ENCODE measurements at regions not wholly inside any gene's neighbourhood (a gene's known extent, or its start where the extent isn't known, plus 50 kb on each side); places are given as distances from the start of the nearest gene placed in this dataset.

DNA sequence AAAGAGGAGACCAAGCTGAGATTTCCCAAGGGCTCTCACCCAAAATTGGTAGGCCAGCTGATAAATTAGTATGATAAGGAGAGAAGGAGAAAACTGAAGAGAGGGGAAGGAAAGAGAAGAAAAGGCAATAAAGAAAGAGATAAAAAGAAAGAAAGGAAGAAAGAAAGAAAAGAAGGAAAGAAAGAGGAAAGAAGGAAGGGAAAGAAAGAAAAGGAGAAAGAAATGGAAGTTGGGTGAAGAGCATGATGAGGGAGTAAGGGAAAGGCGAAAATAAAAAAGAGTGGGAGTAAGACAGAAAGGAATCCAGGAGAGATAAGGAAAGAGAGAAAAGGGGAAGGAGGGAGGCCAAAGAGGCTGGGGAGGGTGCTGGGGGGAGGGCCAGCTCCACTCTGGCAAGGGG lies 95.4 kb downstream of the MRM1 start:
- DNase-seq = no peak

DNA sequence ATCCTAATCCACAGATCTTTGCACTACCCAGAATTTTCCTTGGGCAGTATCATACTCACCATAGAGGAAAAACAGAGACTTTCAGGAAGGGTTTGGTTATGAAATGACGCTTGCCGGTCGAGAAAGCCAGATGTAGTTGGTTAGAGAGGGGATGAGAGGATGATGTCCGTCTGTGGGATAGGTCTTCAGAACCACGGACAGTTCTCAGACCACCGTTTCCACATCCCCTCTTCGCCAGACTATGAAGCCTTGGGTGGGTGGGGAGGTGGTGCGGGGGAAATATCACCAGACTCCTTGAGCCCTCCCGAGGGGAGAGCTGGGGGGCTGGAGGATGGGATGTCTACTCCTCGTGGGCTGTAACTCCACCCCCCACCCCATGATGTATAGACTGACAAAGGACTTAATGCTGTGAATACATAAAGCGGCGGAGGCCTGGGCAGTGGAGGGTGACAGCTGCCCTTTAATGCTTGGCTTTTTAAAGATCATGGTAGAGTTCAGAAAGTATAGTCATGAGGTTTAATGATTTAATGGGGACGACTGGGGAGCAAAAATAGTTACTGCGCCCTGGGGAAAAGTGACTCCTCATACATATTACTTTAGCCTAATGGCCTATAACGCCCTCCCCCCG lies 96.6 kb downstream of the MRM1 start:
- no peak for DNase-seq

DNA sequence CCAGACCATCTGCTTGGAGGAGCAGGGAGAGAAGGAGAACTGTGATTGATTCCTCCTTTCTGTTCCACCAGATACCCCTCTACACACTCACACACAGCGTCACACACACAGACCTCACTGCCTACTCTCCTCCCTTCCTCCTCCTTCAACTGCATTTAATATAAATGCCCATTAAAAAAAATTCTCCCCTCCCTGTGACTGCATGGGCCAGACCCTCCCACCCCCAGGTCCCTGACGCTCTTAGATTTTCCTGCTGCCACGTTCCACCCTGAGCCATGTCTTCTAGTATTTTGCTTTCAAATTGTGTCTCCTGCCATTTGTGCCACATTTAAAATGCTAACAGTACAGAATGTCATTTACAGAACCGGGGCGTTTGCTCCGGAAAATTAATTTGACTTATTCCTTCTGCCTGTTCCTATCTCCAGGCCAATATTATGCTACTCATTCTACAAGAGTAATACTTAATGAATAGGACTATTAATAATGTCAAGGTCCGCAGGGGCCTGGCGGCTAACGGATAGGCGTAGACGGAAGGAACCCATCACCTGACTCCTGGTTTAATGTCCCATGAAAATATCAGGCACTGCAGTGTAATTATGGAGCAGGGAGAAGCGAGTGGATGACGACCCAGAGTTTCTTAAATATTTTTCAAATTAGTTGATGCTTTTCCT lies 100.2 kb downstream of the MRM1 start:
- no peak for DNase-seq

DNA sequence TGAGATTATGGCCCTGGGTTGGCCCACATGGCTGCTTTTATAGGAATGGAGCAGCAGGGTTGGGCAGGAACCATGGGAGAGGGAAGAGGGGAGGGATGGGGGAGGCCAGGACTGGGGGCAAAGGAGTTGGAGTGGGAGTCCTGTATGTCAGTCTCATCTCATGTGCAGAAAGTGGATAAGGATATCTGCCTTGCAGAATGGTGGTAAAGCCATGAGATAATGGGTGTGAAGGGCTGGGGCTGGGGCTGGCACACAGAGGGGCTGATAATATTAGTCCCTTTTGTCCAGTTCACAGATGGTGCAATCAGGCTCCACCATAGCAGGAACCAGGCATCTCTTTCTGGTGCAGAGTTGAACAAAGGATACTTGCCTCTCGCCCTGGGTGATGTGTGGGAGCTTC lies 101.3 kb downstream of the MRM1 start:
- DNase-seq = no peak

DNA sequence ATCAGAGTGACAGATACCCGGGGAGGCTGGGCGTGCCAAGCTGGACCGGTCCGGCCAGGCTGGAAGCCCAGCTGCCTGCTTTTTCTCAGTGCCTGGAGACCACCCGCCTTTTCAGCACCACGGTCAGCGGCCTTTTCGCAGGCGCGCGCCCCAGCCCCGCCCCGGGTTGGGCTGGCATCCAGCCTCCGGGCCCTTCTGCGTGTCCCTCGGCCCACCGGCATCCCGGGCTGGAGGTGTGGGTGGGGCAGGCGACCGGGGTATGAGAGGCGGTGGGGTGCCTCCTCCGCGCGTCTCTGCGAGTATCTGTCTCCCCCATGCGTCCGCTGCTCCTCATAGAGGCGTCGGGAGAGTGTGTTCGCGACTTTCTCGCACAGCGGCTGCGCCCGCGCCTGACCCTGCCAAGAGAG lies 102.5 kb downstream of the MRM1 start:
- DNase-seq = peak; percentile 48 to 49

DNA sequence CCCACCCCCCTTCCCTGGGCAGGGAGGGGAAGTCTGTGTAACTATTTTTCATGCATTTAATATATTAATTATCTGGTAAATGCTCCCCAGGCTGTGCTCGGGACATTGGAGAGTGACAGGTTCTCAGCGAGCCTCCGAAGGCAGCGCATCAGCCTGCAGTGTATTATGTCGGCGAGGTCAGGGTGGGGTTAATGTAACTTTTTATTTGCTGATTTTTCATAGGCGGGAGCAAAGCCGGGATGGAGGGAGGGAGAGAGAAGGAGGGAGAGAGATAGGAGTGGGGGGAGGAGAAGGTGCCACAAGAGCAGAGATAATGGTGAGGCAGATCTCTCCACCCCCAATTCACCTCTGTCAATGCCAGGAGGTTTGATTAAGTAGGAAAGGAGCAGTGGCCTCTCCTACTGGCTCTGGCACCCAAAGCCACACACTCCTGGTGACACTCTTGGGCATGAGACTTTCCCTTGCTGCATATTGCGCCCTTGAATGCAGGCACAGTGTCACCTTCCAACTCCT lies 104.0 kb downstream of the MRM1 start:
- DNase-seq = no peak

DNA sequence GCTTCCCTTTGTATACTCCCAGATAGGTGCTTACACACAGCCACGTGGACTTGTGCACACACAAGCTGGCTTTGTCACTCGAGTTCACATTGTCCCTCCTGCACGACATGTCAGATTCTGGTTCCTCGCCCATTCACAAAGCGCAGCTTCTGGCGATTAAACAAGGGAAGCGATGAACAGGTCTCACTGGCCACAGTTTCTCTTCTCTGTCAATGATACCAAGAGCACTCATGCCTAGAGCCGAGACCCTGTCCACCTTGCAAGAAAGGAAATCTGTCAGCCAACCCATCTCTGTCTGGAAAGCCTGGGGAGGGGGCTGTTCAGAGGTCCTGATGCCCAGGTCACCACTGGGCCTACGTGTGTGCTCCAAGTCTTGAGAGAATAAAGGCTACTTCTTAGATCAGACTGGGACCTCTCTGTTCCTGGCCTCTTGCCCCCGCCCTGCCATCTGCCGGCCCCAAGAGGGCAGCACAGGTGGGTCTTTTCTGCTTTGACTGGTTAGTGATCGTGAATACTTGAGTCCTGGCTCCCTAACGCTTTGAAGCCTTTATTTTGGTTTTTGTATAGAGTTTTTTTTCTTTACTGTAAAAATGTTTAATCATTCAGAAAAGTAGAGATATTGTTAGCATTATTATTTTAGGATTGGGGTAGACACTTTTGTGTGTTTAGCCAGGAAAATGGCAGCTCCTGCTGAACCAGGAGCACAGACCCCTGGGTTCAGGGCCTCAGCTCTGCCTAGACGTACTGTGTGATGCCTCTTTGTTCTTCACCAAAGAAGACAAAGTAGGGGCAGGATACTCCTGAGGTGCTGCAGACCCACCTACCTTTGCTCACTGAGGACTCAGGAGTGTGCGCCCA lies 104.7 kb downstream of the MRM1 start:
- peak; percentile 35 to 41 for DNase-seq

DNA sequence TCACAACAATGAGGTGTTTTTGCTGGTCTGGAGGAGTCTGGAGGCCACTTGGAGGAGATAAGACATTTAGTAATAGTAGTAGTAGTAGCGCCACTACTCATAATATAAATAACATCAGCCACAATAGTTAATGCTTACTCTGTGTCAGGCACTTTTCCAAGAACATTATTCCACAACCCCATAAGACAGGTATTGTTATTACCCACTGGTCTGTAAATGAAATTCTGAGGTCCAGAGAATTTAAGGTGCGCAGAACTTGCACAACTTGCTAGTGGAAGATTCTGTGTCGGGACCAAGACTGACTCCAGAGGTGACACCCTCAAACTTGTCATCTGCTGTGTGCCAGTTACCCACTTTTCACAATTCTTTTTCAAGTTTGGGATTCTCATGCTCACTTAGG lies 106.5 kb downstream of the MRM1 start:
- no peak for DNase-seq

DNA sequence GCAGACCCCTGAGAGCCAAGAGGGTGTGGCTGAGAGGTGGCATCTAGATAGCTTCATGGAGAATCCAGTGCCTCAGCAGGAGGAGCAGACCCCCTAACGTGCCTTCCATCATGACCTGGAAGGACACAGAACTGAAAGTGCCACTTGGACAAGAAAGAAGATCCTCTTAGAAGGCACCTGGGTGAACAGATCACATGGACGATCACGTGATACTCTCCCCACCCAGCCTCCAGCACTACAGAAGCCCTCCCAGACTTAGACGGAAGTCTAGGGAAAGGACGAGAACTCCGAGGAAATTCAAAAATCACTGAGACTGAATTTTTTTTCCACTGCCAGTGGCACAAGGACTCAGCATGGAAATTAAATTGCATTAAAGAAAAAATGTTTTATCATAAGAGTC lies 113.4 kb downstream of the MRM1 start:
- DNase-seq = no peak

DNA sequence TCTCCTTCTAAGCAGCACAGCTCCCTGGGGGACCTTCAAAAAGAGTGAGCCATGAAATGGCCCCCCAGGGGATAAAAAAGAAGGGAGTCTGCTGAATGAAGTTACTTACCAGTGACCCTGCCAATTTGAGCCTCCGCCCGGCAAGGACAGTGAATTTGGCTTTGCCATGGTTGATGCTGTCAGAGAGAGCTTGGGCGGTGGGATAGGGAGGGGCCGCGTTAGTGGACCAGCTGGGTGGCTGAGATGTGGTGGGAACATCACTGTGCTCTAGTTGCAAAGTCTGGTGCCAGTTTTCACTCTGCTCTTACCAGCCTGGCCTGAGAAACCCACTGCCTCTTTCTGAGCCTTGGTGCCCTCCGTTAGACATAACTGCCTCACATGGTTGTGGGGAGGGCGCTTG lies 114.6 kb downstream of the MRM1 start:
- no peak for DNase-seq

DNA sequence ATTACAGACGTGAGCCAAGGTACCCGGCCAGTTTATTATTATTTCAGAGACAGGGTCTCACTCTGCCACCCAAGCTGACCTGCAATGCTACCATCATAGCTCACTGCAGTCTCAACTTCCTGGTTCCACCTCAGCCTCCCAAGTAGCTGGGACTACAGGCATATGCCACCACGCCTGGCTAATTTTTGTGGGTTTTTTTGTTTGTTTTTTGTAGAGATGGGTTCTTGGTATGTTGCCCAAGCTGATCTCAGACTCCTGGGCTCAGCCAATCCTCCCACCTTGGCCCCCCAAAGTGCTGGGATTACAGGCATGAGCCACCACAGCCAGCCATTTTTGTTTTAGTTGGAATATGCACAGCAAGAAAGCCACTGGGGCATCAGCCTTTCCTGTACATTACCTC lies 115.7 kb downstream of the MRM1 start:
- no peak for DNase-seq

DNA sequence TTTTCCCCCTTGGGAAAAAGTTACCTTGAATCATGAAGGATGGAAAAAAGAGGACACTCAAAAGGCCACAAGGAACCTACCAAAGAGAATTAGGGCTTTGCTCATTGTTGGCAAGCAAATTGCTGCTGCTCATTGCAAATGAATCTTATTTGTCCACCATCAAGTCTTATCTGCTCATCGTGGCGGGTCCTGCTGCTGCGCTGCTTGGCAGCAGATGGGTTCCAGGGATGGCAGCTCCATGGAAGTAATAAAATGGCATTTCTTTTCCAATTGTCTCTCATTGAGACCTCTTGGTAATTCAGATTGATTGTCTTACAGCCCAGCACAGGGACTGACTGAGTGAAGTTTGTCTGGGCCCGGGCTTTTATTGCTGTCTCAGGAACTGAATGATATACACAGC lies 118.7 kb downstream of the MRM1 start:
- no peak for DNase-seq

DNA sequence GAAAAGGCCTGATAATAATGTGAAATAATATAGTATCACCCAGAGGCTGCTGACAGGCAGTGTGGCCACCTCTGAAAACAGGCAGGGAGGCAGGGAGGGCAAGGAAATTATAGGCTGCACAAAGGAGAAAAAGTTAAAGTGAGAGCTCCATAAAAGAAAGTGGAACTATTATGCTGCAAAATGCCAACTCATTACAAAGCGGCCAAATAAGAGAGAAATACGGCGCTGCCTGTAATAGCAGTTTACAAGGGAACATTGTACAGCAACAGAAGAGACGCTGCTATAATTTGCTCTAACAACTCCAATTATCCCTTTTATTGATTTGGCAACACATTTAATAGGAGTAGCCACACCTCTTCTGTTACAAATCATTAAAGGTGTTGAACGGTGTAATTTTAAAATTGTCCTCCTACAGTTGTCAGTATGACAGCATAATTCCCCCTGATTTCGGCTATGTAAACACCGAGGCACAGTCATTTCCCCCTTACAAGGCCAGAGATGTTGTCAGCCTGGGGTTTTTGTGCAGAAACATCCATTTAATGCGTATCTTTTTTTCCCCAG lies 120.3 kb downstream of the MRM1 start:
- DNase-seq = no peak

DNA sequence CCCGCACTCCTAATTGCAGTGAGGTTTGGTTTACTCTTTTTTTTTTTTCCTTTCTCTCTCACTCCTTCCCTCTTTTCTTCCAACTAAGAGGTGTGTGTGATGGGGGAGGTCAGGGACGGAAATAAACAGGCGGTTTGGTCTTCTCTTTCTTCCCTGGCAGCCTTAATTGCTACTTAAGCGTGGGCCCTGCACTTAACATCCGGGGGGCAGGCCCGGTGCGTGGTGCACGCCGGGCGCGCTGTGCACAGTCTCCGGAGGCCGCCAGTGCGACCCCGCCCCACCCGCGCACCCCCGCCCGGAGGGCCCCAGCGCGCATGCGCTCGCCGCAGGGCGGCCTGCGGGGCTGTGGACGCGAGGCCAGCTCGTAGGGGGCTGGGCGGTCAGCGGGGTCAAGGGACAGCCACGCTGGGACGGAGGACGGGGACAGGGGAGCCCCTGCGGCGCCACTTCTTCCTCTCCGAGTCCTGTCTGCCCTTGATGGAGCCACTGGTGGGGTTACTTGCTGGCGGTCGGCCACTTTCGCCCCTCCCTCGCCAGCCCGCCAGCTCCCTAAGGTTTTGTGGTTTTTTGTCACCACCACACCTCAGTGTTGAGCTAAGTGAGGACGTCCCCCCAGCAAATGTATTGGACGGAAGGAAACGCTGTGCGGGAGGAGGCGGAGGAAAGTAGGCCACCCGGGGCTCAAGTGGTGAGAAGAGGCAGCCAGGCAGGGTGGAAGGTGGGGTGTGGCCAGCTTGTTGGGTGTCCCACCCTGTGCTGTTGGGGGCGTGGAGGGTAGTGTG lies 120.9 kb downstream of the MRM1 start:
- DNase-seq = peak; percentile 66 to 76

DNA sequence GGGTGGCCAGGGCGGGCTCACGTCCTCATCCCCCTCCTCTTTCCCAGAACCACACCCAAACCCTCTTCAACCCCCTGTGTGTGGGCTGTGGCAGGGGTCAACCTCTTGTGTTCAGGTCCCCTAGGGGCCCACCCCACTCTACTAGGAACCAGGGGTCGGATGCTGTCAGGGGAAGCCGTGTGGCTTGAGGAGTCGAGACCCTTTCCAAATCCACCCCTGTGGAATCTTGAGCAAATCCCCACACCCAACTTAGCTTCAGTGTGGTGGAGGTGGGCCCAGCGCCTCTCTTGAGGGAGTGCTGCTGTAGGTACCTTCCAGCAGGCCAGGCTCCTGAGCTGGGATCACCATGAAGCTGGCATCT lies 121.5 kb downstream of the MRM1 start:
- no peak for DNase-seq

DNA sequence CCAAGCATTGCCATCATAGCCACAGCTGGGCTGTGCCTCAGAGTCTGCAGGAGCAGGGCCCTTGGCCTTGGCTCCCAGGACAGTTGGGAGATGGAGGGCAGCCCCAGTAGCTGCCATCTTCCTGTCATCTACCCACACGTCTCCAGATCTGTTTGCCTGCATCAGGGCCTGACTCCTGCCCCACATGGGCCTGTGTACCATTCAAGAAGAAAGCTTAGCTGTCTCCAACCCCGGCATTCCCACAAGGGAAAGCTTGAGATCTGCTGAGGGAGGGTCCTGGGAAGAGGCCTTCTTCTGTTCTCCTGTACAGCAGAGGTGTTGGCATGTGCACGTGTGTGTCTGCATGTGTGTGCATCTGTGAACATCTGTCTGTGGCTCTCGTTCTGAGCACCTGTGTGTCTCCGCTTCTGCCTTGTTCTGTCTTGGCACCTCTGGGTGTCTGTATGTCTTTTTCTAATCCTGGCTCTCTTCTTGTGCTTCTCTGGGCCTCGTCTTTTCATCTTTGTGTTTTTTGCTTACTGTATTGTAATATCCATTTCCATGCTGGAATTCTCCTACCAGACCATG lies 122.2 kb downstream of the MRM1 start:
- no peak for DNase-seq

DNA sequence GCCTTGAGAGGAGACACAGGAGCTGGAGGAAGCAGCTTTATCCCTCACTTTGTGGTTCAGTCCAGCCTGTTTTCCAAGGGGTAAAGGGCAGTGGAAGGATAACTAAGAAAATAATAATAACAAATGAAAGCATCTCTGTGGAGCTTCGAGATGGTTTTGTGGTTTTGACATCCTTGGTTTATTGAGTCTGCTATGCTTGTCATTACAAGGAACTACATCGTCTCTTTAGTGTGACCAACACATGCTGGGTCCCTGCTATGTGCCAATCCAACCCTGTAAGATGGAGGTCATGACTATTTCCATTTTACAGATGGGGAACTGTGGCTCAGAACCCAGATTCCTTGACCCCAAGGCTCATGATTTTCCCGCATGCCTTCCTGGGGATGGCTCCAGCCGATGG lies 124.8 kb downstream of the MRM1 start:
- DNase-seq = no peak

DNA sequence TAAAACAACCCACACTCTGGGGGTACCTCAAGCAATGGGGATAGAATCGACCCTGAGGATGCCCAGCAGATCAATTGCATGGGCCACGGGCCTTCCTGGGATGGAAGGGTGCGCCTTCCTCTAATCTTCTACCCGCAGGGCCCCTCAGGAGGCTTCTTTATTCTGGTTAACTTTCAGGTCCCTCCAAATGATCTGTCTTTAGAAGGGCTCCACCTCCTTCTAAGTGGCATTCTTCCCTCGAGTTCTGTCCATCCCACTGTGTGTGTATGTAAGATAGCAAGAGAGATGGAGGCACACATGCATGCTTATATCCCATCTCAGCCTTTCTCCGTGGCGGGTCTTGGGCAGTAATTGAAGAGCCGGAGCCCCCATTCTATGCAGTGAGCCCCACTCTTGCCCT lies 125.7 kb downstream of the MRM1 start:
- DNase-seq = no peak

DNA sequence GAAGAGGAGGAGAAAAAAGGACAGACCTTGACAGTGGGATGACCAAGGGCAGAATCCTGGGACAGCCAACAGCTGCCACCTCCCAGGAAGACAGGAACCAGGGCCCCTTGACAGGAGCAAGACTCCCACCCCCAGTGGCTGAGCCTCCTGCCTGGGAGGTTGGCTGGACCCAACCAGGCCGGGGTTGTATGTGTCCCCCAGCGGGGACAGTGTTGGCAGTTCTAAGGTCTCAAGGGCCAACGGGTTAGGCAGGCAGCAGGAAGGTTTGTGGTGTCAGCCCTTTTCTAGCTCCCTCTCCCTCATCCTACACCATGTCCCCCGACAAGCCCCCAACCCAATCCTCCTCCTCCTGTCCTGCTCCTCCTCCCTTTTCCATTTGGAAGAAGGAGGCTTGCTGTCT lies 126.2 kb downstream of the MRM1 start:
- no peak for DNase-seq

DNA sequence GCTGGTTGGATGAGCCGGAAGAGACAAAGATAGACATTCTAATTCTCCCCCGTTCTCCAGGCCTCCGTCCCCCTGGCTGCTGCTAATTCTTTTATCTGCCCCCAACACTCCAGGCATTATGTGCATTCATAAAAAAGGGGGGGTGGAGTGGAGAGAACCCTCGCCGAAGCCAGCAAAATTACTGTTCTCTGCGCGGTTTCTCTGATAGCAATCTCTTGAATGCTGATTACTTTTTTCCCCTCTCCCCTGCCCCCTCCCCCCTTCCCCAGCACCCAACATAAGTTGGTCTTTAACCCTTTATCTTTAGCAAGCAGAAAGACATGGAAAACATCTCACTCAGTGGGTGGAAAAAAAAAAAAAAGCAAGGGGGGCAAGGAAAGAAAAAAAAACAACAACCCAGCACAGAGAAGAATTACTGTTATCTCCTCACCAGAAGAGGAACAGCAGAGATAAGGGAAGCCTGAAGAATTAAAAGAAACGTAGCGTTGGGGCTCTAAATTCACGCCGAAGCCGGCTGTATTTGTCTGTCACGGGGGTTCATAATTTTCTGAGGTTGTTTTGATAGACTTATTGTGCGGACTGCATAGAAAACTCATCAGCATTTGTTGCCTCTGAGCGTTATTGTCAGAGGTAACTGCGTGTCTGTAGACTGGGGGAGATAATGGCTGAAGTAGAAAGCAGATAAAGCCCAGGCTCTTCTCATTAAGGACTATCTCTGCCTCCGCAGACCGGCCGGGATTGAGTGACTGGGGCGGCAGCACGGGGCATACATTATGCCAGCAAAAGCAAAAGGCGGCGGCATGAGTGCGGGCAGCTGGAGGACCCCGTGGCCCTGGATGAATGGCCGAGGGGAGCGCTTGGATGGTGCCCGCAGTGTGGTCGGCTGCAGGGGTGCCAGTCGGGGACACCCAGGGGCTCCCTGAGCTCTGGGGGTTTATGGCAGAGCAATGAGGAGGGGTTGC lies 126.9 kb downstream of the MRM1 start:
- DNase-seq = no peak

DNA sequence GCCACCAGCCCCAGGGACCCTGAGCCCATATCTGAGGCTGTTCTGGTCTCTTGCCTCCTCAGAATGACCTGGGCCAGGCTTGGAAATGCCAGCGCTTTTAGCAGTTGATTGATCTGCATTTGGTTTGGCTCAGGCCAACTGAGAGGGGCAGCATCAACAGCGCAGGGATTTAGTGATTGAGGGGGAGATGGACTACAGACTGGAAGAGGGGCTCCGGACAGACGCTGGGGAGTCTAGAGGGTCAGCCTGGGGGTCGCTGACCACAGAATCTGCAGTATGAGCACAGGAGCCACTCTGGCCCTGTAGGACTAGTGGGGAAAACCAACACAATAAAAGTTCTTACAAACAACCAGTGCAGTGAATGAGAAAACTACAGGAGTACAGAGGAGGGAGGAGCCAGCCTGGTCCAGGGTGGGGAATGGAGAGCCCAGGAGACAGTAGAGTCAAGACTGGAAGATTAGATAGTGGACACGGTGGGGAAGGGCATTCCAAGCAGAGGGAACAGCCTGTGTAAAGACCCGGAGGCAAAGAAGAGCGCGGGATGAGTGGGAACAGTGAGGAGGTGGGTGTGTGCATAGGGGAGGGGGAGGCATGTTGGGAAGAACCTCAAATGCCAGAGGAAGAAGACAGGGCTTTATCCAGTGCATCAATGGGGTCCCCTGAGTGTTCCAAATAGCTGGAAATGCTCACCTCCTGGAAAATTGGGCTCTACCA lies 128.9 kb downstream of the MRM1 start:
- no peak for DNase-seq

All from stimulated activated CD4-positive, alpha-beta T cell treated with anti-CD3 and anti-CD28 coated beads, Interleukin-2, amount 100 ng/mL, for 48 hours (primary cell).